Inflammatory macrophage treated with lipopolysaccharide for 4 hours (primary cell): ENCODE measurements at regions not wholly inside any gene's neighbourhood (a gene's known extent, or its start where the extent isn't known, plus 50 kb on each side); places are given as distances from the start of the nearest gene placed in this dataset.

Source experiments
- DNase-seq: peaks from one replicate; pipeline ENCODE4 v3.0.0-alpha.2; 2020

DNA sequence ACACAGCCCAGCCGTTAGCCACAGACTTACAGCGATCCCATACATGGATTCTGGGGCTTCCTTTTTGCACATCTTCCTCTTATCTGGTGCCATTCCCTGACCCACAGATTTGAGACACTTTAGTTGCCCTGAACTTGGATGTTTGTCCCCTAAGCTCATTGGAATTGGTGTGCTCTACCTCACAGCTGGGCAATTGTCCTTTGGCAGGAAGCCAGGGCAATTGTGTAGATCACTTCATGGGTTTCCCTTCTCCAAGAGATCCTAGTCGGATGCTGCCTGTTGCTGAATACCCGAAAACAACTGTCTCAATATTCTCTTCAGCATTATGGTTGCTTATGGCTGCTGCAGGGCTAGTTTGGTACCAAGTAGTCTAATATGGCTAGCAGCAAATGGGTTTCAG is 470.7 kb upstream of the MKI67 start:
- no peak for DNase-seq

DNA sequence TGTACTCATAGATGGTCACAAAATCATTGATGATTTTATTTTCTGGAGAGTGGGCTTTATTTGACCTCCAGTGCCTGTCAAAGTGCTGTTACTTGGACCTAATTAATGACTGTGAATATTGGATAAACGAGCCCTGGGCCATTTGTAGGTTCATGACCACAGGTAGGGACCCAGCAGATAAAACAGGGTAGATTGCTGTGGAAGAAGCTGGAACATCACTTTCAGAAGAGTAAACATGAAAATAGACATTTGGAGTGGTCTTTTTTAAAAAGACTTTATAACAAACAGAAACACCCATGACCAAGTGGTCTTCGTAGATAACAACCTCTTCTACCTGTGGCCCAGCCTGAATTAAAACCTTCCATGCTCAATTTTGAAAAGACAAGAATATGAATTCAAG is 472.8 kb upstream of the MKI67 start:
- no peak for DNase-seq

DNA sequence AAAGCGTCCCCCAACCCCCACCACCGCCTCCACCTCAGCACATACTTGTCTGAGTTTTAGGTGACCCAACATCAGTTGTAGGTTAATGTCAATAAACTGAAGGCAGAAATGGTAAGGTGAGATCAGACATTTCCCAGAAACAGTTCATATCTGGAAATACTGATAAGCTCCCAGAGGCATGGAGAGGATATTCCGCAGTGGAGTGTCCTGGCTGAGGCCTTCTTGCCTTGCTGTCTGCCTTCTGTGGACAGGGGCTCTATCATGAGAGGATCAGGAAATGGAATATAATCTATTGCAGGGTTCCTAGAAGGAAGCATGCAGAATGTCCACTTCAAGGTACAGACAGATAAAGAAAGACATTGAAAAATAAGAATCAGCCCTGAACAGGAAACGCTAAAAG is 473.3 kb upstream of the MKI67 start:
- DNase-seq: no peak

DNA sequence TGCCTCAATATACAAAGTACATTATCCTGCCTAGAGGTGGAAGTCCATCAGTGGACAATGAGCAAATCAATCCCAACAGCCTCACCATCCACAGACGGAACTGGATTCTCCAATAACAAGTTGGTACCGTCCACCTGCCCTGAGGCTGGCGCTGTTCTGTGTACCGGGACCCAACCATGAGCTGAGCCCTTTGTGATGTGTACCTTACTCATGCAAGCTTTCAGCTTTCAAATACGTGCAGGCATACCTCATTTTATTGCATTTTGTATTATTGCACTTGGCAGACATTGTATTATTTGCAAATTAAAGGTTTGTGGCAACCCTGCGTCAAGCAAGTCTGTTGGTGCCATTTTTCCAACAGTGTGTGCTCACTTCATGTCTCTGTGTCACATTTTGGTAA is 476.0 kb upstream of the MKI67 start:
- no peak for DNase-seq

DNA sequence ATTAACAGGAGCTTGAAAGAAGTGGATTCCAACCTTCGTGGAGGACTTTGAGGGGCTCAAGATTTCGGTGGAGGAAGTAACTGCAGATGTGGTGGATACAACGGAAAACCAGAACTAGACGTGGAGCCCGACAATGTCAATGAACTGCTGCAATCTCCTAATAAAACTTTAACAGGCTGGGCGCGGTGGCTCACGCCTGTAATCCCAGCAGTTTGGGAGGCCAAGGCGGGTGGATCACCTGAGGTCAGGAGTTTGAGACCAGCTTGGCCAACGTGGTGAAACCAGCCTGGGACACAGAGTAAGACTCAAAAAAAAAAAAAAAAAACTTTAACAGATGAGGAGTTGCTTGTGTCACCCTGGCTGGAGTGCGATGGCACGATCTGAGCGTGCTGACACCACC is 477.8 kb upstream of the MKI67 start:
- DNase-seq: no peak

DNA sequence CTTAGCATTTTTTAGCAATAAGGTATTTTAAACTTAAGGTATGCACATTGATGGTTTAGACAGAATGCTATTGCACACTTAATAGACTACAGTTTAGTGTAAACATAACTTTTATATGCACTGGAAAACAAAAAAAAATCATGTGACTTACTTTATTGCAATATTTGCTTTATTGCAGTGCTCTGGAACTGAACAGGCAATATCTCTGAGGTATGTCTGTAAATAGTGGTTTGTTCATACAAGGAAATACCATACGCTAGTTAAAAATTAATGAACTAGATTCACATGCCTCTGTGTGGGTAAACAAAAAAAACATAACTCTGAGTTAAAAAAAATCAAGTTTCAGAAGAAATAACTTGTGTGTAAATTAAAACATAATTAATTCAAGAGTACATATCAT is 479.0 kb upstream of the MKI67 start:
- DNase-seq: no peak

DNA sequence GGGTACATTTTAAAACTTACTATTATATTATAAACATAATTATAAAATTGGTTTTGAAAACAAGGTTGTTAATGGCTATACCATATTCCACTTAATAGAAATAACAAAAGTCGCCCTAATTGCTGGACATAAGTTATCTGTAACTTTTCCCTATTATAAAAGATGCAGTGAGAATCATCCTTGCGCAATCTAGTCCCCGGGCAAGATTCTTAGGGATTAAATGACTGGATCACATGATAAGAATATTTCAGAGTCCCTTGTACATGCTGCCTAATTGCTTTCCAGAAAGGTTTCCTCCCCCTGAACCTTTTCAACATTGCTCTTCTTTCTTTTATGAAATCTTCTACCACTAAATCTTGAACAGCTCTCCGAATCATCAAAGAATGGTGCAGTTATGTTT is 479.8 kb upstream of the MKI67 start:
- DNase-seq: no peak

DNA sequence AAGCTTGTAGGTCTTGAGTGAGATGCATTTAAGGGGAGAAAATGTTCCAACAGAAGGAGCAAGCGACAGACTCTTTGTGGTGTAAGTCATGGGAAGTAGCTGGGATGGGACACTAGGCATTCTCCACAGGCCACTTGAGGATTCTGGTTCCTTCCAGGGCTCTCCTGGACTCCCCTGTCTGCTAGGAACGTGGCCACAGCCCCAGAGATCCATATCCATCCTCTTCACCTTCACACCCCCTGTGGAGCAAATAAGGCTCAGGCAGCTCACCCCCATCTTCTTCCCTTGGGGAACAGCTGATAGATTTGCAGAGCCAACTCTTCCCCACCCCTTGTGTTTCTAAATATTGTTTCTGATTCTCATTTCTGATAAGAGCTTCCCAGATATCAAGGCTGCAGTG is 482.6 kb upstream of the MKI67 start:
- DNase-seq: no peak

DNA sequence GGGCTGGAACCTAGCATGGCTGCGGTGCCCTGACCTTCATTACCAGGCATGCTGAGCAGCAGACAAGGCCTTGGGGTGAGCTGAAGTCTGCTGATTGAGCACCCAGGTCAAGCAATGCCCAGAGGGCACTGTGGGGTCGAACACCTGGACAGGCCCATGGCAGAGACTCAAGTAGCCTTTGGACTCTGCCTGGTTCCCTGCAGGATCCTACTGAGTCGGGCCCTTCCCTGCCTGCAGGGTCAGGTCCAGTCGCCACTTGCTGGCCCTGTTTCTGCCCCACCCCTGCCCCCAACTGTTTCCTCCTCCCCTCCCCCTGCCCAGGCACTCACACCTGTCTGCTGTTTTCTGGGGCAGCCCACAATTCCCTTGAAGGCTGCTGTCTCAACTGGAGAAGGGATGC is 483.2 kb upstream of the MKI67 start:
- DNase-seq: no peak

DNA sequence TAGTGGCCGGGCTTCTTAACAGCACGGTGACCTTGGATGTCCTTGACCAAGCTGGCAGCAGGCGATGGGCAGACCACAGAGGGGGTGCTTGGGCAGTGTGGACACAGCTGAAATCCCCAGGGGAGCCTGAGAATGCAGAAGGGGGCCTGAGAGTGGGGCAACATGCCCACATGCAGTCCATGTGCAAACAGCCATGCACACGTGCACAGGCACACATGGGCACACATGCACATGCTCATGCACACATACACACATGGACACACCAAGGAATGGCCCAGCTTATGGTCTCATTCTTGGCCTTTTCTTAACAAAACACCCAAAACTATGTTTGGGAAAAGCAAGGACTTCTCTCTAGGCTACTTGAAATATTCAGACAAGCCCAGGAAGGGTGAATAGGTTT is 483.9 kb upstream of the MKI67 start:
- DNase-seq: no peak

DNA sequence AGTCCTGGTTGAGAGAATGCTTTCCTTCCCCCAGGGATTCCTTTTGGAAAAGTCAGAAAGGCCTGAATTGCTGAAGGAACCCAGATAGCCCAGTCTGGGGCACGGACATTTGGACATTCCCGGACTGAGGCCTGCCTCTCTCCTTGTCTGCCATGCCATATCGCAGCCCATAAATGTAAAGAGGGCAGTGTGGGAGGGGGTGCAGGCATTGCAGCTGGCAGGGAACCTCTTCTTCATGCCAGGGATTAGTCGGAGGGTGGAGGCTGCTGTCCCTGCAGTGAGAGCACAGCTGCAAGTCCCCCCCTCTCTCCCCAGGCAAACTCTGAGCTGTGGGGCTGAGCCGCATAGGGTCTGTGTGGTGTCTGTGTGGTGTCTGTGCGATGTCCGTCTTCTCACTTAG is 486.0 kb upstream of the MKI67 start:
- DNase-seq: no peak

DNA sequence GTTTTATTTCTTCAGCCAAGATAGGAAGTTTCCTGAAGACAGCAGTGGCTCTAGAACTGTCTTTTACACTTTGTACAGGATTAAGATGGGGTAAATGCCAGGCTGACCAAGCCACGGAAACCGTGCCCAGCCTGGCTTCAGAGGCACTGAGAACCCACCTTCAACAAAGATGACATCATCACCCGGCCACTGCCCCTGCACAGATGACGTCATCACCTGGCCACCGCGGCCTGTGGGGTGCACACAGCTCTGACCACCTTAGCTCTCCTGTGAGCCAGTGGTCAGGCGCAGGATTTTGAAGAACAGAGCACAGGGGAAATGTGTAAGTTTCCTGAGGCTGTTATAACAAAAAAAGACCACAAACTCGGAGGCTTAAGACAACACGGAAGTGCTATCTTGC is 486.4 kb upstream of the MKI67 start:
- DNase-seq: no peak

DNA sequence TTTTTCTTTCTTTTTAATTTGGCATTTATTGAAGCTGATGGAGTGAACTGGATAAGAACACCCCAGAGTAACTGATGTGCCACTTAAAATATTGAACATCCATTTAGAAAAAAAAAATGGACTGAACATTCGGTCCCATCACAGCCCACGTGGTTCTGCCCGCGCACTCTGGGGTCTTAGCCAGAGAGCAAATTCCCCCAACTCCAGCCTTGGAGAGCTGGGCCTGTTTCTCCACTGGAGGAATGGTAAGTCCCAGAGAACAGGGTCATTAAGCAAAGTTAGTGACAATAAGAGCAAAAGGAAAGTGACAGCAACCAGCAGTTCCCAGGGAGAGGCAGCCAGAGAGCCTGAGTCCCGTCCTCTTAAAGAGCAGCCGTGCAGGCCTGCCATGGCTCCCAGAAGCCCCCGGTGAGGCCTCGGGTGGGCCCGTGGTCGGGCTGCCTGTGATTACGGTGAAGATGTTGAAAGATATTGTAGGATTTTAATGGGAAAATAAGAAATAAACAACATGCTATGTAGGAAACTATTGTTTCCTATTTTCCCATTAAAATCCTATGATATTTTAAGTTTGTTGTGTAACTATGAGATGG is 487.9 kb upstream of the MKI67 start:
- no peak for DNase-seq

DNA sequence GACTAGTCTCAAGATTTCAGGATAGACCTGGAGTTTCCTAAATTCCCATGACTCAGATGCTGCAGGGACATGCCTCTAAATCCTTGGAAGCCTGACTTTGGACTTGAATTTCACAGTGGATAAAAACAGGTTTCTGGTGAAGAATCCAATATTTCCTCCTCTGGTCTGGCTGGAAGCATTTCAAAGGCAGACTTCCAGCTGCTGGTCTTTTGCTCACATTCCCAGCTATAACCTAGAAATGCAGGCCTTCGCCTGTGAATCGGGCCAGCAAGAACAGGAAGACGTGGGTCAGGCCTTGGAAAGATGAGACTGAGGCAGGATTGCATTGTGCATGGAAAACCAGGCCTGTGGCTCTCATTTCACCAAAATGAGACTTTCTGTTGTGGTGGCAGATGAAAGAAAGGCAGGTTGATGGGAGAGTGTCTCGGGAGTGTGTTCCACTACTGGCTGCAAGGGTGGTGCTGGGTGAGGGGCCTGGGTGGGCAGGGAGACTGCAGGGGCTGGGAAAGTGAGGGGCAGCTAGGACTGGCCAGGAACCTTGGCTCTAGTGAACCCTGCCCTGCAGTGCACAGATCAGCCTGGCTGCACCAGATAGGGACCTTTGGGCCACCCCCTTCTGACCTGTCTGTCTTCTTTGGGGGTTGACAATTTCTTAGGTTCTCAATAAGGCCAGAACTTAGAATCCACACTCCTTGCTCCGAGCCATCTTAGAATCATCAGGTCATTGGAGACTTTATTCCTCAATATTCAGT is 488.8 kb upstream of the MKI67 start:
- no peak for DNase-seq

DNA sequence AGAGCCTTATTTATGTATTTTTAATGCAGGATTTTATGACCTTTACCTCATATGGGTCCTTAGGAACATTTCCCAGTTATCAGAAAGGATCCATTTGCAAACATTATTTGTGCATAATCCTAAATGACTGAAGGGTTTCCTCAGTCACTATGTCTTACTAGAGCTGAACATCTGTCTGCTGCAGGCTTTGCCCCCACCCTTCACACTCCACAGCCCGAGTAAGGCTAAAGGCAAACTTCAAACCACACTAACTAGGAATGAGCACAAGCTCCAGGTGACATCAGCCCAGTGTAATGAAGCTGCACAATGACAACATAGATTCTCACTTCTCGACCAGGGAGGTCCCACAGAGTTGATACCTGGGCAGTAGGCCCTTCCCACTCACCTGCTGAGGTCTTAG is 491.3 kb upstream of the MKI67 start:
- no peak for DNase-seq

DNA sequence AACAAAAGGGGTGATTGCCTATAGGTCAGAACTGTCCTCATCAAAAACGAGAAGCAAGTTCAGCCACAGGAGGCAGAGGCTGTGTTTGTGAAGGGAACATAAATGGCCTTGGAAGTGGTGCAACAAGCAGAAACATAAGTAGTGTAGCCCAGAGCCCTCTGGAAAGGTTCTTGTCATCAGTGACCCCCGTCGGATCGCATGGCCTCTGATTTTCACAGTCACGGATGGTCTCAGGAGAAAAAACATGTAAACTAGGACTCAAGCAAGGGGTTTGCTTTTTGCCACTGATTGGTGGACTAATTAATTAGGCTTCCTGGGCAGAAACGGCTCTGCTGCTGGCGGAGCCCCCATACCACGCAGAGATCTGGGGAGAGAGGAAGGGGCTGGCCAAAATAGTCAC is 496.5 kb upstream of the MKI67 start:
- no peak for DNase-seq

DNA sequence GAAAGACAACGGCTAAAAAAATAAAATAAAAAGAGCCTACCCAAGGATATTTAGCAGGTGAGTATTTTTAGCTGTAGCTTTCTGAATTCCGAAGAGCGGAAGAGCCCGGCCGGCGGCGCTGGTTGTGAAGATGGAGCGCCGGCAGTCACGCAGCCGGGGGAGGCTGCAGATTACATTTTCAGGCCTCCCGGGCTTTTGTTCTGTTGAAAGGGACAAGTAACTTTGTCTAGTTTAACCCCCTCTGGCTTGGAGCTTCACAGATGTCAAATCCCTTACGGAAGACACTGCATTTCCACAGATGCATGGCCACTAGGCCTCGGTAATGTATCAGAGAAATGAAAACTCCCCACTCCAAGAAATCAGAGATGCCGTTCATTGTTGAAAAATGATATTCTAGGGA is 497.6 kb upstream of the MKI67 start:
- no peak for DNase-seq

DNA sequence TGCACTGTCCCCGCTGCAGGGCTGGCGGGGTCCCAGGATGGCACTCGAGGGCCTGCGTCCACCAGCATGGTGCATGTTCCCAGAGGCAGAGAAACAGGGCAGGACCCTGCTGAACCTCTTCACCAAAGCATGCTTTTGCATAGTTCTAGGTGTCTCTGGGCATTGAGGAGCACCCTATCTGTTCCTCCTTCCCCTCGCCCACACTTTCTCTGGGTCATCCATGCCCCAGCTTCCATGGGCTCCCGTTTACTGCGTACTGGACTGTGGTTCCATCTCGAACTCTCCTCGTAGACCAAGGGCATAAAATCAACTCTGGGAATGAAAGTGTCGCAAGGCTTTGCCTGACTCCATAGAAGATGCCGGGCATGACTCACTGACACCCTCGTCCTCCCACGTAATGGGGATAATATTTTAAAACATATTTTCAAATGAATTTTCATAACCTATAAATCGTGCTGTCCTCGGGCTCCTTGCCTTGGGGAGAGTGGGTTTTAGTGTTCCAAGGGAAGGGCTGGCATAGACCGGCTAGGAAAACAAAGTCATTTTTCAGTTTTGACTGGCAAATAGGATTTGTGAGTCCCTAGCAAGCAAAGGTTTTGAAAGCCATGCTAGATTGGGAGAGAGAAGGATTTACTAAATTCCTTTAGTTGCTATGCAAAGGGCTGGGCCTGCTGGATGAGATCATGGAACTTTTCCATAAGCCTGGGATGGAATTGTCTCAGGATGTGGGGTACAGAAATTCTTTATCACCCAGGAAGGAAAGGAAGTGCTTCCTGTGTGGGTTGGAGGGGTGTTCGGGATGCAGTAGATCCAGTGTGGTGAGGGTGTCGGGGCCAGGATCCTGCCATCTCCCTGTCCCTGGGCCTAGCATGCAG is 498.7 kb upstream of the MKI67 start:
- no peak for DNase-seq

DNA sequence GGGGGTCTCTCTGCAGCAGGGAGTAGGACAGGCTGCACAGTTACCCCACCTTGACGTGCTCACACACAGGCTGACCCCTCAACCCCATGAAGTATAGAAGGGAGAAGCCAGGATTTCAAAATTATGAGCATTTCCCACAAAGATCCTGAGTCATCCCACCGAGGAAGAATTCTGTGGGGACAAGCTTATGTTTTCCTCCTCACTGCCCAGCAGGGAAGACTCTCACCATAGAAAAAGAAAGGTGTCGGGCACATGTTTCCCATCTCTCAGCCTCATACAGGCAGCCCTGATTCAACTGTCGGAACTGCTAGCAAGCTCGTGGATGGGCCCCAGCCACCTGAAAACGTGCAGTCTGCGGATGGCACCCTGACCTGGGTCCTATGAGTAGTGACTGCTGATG is 499.7 kb upstream of the MKI67 start:
- DNase-seq: no peak

DNA sequence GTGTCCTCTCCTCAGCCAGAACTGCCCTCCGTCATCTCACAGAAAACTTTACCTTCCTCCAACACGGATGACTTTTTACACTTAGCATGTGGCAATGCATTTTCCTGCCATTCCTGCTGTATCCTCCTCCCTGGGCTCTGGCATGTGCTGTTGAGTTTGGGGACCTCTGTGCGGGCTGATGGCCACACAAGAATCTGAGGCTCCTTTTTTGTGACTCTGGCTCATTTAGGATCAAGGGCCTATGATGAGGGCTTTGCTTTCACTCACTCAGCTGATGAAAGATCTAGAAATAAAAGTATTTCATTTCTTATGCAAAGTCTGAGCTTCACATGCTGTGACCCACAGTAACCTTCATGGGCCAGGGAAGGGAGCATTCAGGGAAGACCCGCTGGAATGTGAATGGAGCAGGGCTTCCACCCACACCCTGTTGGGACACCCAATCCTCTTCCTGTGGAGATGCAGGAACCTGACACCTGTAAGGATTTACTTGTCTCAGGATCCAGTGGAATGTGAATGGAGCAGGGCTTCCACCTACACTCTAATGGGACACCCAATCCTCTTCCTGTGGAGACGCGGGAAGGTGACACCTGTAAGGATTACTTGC is 500.3 kb upstream of the MKI67 start:
- no peak for DNase-seq

DNA sequence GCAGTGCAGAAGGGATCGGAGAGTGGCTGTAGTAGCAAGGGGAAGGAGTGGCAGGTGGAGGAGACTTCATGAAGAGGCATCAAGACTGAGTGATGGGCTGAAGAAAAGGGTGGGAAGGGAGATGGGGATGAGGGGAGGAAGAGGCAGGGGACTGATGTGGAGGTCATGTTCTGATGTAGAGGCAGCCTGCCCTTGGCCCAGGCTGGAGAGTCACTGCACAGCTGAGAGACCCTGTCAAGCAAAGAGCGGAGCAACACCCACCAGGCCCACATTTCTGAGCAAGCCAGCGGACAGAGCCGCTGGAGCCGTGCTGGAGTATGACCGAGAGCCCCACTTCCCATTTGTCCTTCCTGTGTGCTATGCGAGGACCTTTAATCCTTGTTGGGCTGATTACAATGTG is 501.6 kb upstream of the MKI67 start:
- no peak for DNase-seq

DNA sequence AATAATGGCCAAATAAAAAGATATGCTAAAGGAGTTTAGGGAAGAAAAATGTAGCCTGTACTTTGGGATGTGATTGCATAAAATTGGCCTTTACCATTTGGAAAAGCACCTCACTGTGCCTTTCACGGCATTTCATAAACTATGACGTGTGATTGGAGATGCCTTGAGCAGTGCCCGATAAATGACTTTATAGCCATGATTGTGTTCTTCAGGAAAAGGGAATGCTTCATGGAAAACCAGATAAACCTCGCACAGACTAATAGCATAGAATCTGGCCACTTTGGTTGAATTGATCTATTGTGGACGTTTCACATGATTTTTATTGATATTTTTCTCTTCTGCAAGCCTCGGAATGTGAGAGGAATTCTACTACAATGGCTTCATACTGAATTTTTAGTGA is 502.0 kb upstream of the MKI67 start:
- DNase-seq: no peak
